ENCODE measurements at regions not wholly inside any gene's neighbourhood (a gene's known extent, or its start where the extent isn't known, plus 50 kb on each side); places are given as distances from the start of the nearest gene placed in this dataset.

DNA sequence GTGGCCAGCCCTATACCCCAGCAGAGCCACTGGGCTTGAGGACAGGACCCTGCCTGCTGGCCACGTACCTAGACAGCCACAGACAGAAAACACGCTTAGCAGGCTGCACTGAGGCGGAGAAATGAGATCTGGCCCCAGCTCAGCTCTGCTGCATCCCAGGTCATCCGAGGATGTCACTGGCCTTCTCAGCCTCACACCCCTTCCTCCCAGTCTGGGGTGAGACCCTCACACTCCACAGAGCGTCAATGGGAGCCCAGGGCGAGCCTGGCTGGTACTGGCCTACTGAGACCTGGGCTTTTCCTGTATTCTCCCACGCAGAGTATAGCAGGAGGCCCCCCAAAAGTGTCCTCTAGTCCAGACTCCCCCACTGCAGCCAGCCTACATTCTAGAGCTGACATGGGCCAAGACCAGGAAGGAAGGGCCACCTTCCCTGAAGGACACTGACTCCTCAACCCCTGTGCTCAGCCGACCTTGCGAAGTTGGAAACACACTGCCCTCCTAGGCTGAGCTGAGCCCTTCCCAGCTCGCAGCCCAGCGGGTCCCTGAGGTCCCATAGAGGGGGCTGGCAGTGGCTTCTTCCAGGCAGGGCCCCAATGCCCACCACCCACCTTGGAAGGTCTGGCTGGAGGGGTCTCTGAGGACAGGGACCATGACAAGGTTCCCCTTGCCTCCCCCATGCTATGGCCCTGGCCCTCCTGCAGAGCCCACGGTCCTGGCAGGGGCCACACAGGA is 65.9 kb upstream of the LINC01488 start:
- Histone ChIP-seq H3K4me1 (ENCODE audit: control insufficient read depth in 2 of 2, insufficient read depth in 2 of 2, low read length in 2 of 2) (no peaks in the 10 kb centered on the region), H3K27me3 (ENCODE audit: control insufficient read depth in 2 of 2, insufficient read depth in 1 of 2, low read length in 1 of 2) (peaks cover 0 to 19% of the 10 kb centered on the region in 2 donors), H3K4me3 (ENCODE audit: low read length in 2 of 2) (no peak overlapping the region), H3K36me3 (ENCODE audit: control insufficient read depth in 2 of 2, insufficient read depth in 2 of 2, low read length in 1 of 2) (no peaks in the 10 kb centered on the region), H3K9me3 (ENCODE audit: control insufficient read depth in 2 of 2, insufficient read depth in 1 of 2, low read length in 1 of 2) (no peaks in the 10 kb centered on the region), H3K27ac (ENCODE audit: low read depth in 1 of 2, low read length in 1 of 2) (no peak overlapping the region)
- WGBS, result 78% methylated on average over 12 of the region's 12 CpGs
- no peak for DNase-seq (ENCODE audit: low read depth in 6 of 9, low spot score in 9 of 9)

DNA sequence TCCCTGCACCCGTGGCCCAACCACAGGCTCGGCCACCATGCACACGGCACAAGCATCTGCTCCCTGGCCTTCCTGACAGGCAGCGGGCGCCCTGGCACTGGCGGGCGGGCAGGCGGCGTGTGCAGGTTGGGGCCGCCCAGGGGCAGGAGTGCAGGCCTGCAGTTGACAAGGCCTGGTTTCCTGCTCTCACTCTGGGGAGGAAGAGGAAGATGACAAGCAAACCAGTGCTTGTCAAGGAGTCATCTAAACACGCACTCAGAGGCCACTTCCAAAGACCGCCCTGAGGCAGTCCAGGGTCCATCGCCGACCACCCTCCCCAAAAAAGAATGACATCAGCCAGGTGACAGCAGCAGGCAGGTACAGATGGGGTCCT is 65.3 kb upstream of the LINC01488 start:
- Histone ChIP-seq H3K27ac (ENCODE audit: low read depth in 1 of 2, low read length in 1 of 2) (no peak overlapping the region), H3K4me3 (ENCODE audit: low read length in 2 of 2) (no peak overlapping the region), H3K27me3 (ENCODE audit: control insufficient read depth in 2 of 2, insufficient read depth in 1 of 2, low read length in 1 of 2) (peaks cover 0 to 19% of the 10 kb centered on the region in 2 donors), H3K36me3 (ENCODE audit: control insufficient read depth in 2 of 2, insufficient read depth in 2 of 2, low read length in 1 of 2) (no peaks in the 10 kb centered on the region), H3K9me3 (ENCODE audit: control insufficient read depth in 2 of 2, insufficient read depth in 1 of 2, low read length in 1 of 2) (no peaks in the 10 kb centered on the region), H3K4me1 (ENCODE audit: control insufficient read depth in 2 of 2, insufficient read depth in 2 of 2, low read length in 2 of 2) (no peaks in the 10 kb centered on the region)
- DNase-seq (ENCODE audit: low read depth in 6 of 9, low spot score in 9 of 9), result no peak
- WGBS, result 49% methylated on average over 14 of the region's 14 CpGs

DNA sequence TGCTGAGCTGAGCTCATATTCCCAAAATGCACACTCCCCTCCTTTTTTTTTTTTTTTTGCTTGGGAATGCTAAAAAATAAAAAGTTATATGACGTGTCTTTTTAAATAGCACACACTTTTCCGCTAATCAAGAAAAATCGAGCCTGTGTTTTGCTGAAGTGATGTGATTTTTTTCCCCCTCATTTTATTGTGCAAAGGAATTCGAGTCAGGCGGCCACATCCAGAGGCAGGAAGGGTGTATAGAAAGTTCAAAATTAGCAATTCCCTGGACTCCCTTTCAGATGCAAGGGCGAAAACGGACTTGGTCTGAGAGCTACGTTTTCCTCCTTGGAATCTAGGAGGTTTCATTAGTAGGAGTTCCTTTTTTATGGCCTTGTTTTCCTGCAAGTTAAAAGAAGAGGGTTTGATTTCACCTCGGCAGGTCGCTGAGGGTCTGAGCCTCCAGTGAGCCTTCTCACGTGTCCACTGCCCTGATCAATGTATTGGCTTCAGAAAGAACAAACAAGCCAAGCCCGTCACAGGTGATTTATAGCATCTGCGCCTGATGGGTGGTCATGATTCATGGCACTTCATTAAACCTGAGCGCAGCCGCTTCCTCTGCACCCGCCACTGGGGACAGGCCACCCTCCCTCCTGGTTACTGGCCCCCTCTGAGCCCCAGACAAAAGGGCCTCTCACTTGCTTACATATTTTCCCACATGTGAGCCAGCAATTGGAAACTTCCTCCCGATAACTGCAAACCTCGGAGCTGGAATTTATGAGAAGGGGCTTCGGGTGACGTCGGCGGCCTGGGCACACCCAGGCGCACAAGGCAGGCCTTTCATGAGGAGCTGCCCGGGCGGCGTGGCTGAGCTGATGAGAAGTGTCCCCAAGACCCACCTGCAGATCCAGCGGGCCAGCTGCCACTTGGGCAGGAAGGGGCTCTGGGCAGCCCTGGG is 64.4 kb upstream of the LINC01488 start:
- H3K4me1 ChIP-seq (ENCODE audit: control insufficient read depth in 2 of 2, insufficient read depth in 2 of 2, low read length in 2 of 2), result no peaks in the 10 kb centered on the region
- H3K4me3 ChIP-seq (ENCODE audit: low read length in 2 of 2), result no peak overlapping the region
- no peak for DNase-seq (ENCODE audit: low read depth in 6 of 9, low spot score in 9 of 9)
- no peaks in the 10 kb centered on the region for H3K36me3 ChIP-seq (ENCODE audit: control insufficient read depth in 2 of 2, insufficient read depth in 2 of 2, low read length in 1 of 2)
- 82% methylated on average over 27 of the region's 27 CpGs for WGBS
- H3K9me3 ChIP-seq (ENCODE audit: control insufficient read depth in 2 of 2, insufficient read depth in 1 of 2, low read length in 1 of 2), result no peaks in the 10 kb centered on the region
- no peak overlapping the region for H3K27ac ChIP-seq (ENCODE audit: low read depth in 1 of 2, low read length in 1 of 2)
- peaks cover 0 to 19% of the 10 kb centered on the region in 2 donors for H3K27me3 ChIP-seq (ENCODE audit: control insufficient read depth in 2 of 2, insufficient read depth in 1 of 2, low read length in 1 of 2)

DNA sequence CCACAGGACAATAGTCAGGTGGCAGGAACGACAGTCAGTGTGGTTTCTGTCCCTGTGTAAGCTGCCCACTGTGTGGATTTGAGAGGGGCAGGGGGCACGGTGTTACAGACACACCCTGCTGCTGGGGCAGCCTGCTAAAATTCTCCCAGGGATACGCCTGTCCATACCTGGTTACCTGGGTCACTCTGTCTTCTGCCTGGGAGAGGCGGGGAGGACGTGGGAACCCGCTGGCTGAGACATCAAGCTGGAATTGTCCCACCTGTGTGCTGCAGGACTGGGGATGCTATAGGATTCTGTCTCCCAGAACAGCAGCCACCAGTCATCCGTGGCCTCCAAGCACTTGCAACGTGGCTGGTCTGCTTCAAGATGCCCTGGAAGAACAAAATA is 63.8 kb upstream of the LINC01488 start:
- peaks cover 0 to 19% of the 10 kb centered on the region in 2 donors for H3K27me3 ChIP-seq (ENCODE audit: control insufficient read depth in 2 of 2, insufficient read depth in 1 of 2, low read length in 1 of 2)
- no peak overlapping the region for H3K4me3 ChIP-seq (ENCODE audit: low read length in 2 of 2)
- H3K9me3 ChIP-seq (ENCODE audit: control insufficient read depth in 2 of 2, insufficient read depth in 1 of 2, low read length in 1 of 2), result no peaks in the 10 kb centered on the region
- DNase-seq (ENCODE audit: low read depth in 6 of 9, low spot score in 9 of 9), result no peak
- WGBS, result 85% methylated on average over 8 of the region's 8 CpGs
- no peaks in the 10 kb centered on the region for H3K4me1 ChIP-seq (ENCODE audit: control insufficient read depth in 2 of 2, insufficient read depth in 2 of 2, low read length in 2 of 2)
- H3K36me3 ChIP-seq (ENCODE audit: control insufficient read depth in 2 of 2, insufficient read depth in 2 of 2, low read length in 1 of 2), result no peaks in the 10 kb centered on the region
- H3K27ac ChIP-seq (ENCODE audit: low read depth in 1 of 2, low read length in 1 of 2), result no peak overlapping the region

DNA sequence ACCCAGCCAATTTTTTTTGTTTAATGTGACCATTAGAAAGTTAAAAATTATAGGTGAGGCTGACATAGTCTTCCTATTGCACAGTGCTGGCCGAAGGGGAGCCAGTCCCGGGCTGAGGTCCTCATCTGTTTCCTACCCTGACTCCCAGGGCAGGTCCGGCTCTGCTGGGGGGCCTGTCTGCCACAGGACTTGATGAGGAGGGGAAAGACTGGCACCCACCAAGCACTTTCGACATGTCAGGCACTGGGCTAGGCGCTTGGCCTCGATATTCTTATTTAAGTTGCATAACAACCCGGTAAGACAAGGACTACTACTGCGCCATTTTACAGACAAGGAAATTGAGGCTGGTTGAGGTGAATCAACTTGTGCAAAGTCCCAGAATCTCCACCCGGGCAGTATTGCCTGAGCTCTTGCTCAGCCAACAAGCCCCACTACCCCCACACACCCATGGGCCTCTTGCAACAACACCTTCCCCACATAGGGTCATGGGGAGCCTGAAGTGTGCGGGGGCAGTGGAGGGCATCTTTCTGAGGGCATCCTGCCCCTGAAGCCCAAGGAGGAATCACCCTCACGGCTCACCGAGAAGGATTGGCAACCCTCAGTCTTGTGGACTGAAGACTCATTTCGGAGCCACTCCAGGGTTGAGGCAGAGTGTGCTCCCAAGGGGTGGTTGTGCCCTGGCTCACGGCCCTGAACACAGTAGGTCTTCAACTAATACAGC is 62.7 kb upstream of the LINC01488 start:
- 96% methylated on average over 14 of the region's 14 CpGs for WGBS
- no peak for DNase-seq (ENCODE audit: low read depth in 6 of 9, low spot score in 9 of 9)
- Histone ChIP-seq H3K4me1 (ENCODE audit: control insufficient read depth in 2 of 2, insufficient read depth in 2 of 2, low read length in 2 of 2) (no peaks in the 10 kb centered on the region), H3K36me3 (ENCODE audit: control insufficient read depth in 2 of 2, insufficient read depth in 2 of 2, low read length in 1 of 2) (no peaks in the 10 kb centered on the region), H3K27ac (ENCODE audit: low read depth in 1 of 2, low read length in 1 of 2) (no peak overlapping the region), H3K27me3 (ENCODE audit: control insufficient read depth in 2 of 2, insufficient read depth in 1 of 2, low read length in 1 of 2) (peaks cover 0 to 19% of the 10 kb centered on the region in 2 donors), H3K4me3 (ENCODE audit: low read length in 2 of 2) (no peak overlapping the region), H3K9me3 (ENCODE audit: control insufficient read depth in 2 of 2, insufficient read depth in 1 of 2, low read length in 1 of 2) (no peaks in the 10 kb centered on the region)

DNA sequence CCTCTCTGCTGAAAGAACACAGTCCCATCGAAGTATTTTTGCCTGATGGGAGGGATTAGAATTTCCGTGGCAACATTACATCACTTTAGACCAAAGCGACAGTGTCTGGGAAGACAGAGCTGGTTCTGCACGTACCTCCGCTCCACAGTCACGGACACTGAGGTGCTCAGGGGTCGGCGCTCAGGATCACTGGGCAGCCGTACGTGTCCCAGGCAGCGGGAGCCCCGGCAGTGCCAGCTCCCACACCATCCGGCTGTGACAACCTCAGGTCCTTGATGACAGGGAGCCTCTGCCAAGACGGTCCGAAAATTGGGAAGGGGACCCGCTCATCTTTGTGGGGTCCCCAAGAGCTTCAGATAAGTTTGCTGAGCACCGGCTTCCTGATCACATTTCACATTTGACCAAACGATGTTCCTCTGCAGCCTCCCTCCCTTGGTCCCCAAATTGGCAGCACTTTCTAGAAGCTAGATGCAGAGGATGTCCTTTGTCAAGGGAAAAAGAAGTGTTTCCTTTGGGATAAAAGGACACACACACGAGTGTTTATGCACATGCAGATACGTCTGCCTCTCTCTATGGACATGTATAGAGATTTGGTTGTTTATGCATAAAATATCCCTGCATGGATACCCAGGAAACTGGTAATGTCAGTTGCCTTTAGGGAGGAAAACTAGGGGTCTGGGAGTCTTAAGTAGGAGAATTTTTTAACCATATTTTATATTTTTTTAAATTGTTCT is 61.6 kb upstream of the LINC01488 start:
- Histone ChIP-seq H3K9me3 (ENCODE audit: control insufficient read depth in 2 of 2, insufficient read depth in 1 of 2, low read length in 1 of 2) (peaks cover under 1 to 5% of the 10 kb centered on the region in 2 donors), H3K4me1 (ENCODE audit: control insufficient read depth in 2 of 2, insufficient read depth in 2 of 2, low read length in 2 of 2) (no peaks in the 10 kb centered on the region), H3K27ac (ENCODE audit: low read depth in 1 of 2, low read length in 1 of 2) (no peak overlapping the region), H3K36me3 (ENCODE audit: control insufficient read depth in 2 of 2, insufficient read depth in 2 of 2, low read length in 1 of 2) (no peaks in the 10 kb centered on the region), H3K27me3 (ENCODE audit: control insufficient read depth in 2 of 2, insufficient read depth in 1 of 2, low read length in 1 of 2) (peaks cover 0 to 15% of the 10 kb centered on the region in 2 donors), H3K4me3 (ENCODE audit: low read length in 2 of 2) (no peak overlapping the region)
- 90% methylated on average over 20 of the region's 20 CpGs for WGBS
- no peak for DNase-seq (ENCODE audit: low read depth in 6 of 9, low spot score in 9 of 9)

DNA sequence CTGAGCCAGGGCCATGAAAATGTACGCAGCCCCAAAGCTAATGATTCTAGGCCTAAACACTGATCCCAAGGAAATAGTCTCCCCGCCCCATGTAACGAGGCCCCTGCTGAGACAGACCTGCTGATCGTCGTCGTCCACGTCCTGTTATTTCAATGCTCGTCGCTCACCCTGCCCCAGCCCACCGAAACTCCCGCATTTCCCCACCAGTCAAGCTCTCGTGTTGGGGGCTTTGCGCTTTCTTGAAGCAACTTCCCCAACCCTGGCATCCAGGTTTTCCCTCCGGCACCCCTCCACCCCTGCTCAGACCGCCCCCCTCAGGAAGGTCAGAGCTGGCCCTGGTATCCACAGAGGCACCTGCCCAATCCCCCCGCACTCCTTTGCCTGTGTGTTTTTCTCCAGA is 58.8 kb upstream of the LINC01488 start:
- 94% methylated on average over 16 of the region's 16 CpGs for WGBS
- H3K9me3 ChIP-seq (ENCODE audit: control insufficient read depth in 2 of 2, insufficient read depth in 1 of 2, low read length in 1 of 2), result peaks cover 2 to 7% of the 10 kb centered on the region in 2 donors
- H3K36me3 ChIP-seq (ENCODE audit: control insufficient read depth in 2 of 2, insufficient read depth in 2 of 2, low read length in 1 of 2), result no peaks in the 10 kb centered on the region
- H3K4me3 ChIP-seq (ENCODE audit: low read length in 2 of 2), result no peak overlapping the region
- H3K27ac ChIP-seq (ENCODE audit: low read depth in 1 of 2, low read length in 1 of 2), result no peak overlapping the region
- no peak for DNase-seq (ENCODE audit: low read depth in 6 of 9, low spot score in 9 of 9)
- no peaks in the 10 kb centered on the region for H3K27me3 ChIP-seq (ENCODE audit: control insufficient read depth in 2 of 2, insufficient read depth in 1 of 2, low read length in 1 of 2)
- no peaks in the 10 kb centered on the region for H3K4me1 ChIP-seq (ENCODE audit: control insufficient read depth in 2 of 2, insufficient read depth in 2 of 2, low read length in 2 of 2)

DNA sequence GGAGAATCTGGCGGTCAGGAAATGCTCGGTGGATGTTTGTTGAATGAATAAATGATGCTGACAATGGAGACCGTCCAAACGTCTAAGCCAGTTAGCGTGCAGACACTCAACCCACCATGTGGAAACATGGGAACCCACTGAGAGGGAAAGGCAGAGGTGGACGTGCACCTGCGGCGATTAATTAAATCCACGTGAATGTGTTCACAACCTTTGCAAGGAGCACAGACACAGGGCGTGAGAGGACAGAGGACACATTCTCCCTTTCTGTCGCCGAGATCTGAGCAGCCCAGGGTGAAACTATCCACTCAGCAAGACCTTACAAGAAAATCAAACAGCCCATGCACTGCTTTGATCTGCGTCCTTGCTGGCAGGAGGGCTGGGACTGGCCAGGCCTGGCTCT is 58.3 kb upstream of the LINC01488 start:
- no peaks in the 10 kb centered on the region for H3K27me3 ChIP-seq (ENCODE audit: control insufficient read depth in 2 of 2, insufficient read depth in 1 of 2, low read length in 1 of 2)
- H3K36me3 ChIP-seq (ENCODE audit: control insufficient read depth in 2 of 2, insufficient read depth in 2 of 2, low read length in 1 of 2), result no peaks in the 10 kb centered on the region
- peaks cover 2 to 7% of the 10 kb centered on the region in 2 donors for H3K9me3 ChIP-seq (ENCODE audit: control insufficient read depth in 2 of 2, insufficient read depth in 1 of 2, low read length in 1 of 2)
- no peaks in the 10 kb centered on the region for H3K4me1 ChIP-seq (ENCODE audit: control insufficient read depth in 2 of 2, insufficient read depth in 2 of 2, low read length in 2 of 2)
- no peak overlapping the region for H3K27ac ChIP-seq (ENCODE audit: low read depth in 1 of 2, low read length in 1 of 2)
- no peak overlapping the region for H3K4me3 ChIP-seq (ENCODE audit: low read length in 2 of 2)
- 96% methylated on average over 13 of the region's 13 CpGs for WGBS
- DNase-seq (ENCODE audit: low read depth in 6 of 9, low spot score in 9 of 9), result no peak

Measured in thymus (tissue), 11 donors.